ENCODE measurements at regions not wholly inside any gene's neighbourhood (a gene's known extent, or its start where the extent isn't known, plus 50 kb on each side); places are given as distances from the start of the nearest gene placed in this dataset.

DNA sequence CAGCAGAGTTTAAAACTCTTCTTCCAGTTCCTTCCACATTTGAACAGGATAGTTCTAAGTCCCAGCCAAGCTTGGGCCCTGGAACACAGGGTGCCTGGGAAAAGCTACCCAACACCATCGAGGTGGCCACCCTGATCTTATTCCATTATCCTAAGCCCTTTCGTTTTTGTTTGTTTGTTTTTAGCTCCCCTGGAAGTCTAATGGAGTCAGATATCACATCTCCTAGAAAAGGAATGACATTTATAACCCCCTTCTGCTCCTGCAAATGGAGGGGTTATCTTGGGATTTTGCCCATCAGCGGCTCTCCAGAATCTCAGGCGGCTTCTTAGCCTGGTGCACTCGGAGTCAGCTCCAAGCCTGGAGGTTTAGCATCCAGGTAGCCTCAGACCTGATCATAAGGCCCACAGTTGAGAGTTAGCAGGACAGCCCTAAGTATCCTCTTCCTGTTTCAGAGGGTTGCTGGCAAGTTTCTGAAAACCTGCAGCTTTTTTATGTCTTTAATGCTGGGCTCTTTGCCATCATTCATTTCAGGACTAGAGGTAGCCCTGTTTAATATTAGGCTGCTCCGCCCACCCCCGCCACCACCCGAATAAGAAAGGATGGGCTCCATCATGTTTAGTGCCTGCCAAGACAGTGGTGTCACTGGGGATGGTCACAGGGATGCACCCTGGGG is 230.0 kb upstream of the LNX1 start:
- Mint-ChIP-seq H3K27me3 (ENCODE audit: unreplicated experiment) (no peaks in the 10 kb centered on the region), H3K4me1 (ENCODE audit: unreplicated experiment) (peaks cover 3% of the 10 kb centered on the region), H3K9me3 (ENCODE audit: unreplicated experiment) (no peaks in the 10 kb centered on the region), H3K4me3 (ENCODE audit: unreplicated experiment) (no peak overlapping the region), H3K36me3 (ENCODE audit: unreplicated experiment) (no peaks in the 10 kb centered on the region), H3K27ac (ENCODE audit: unreplicated experiment) (no peak overlapping the region)
- no peak for TF ChIP-seq CTCF (IDR thresholded peaks at IDR 0.05)
- DNase-seq (ENCODE audit: extremely low spot score, unreplicated experiment) = no peak

DNA sequence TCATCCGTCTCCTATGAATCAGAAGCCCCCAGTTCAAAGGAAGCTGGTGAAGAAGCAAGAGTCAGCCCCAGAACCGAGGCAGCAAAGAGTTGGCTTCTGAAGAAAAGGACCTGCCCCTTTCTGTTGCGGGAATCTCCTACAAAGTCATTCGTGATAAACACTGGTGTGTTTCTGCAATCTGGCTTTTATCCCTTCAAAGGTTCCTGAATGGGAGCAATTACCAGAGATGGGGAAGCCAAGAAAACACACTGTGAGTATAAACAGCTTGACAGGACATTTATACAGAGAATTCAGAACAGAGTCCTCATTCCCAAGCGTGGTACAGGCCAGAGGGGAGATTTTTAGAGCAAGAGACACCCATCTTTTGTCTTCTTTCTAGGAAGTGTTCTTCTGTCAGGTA is 226.8 kb upstream of the LNX1 start:
- Mint-ChIP-seq H3K4me3 (ENCODE audit: unreplicated experiment) (no peak overlapping the region), H3K27me3 (ENCODE audit: unreplicated experiment) (no peaks in the 10 kb centered on the region), H3K4me1 (ENCODE audit: unreplicated experiment) (peaks cover 8% of the 10 kb centered on the region), H3K36me3 (ENCODE audit: unreplicated experiment) (no peaks in the 10 kb centered on the region), H3K9me3 (ENCODE audit: unreplicated experiment) (no peaks in the 10 kb centered on the region), H3K27ac (ENCODE audit: unreplicated experiment) (no peak overlapping the region)
- DNase-seq (ENCODE audit: extremely low spot score, unreplicated experiment) = no peak
- TF ChIP-seq CTCF (IDR thresholded peaks at IDR 0.05) = no peak

GRCh38 chr4:53816561-53816960 is 225.3 kb upstream of the LNX1 start:
- DNase-seq (ENCODE audit: extremely low spot score, unreplicated experiment) = no peak
- TF ChIP-seq CTCF (IDR thresholded peaks at IDR 0.05) = no peak
- H3K4me1 Mint-ChIP-seq (ENCODE audit: unreplicated experiment) = peaks cover 8% of the 10 kb centered on the region

GRCh38 chr4:53815281-53815680 is 224.0 kb upstream of the LNX1 start:
- H3K4me1 Mint-ChIP-seq (ENCODE audit: unreplicated experiment) = peaks cover 8% of the 10 kb centered on the region
- no peaks in the 10 kb centered on the region for H3K36me3 Mint-ChIP-seq (ENCODE audit: unreplicated experiment)
- TF ChIP-seq CTCF (IDR thresholded peaks at IDR 0.05) = no peak
- no peaks in the 10 kb centered on the region for H3K9me3 Mint-ChIP-seq (ENCODE audit: unreplicated experiment)
- H3K27ac Mint-ChIP-seq (ENCODE audit: unreplicated experiment) = no peak overlapping the region
- DNase-seq (ENCODE audit: extremely low spot score, unreplicated experiment) = no peak
- no peak overlapping the region for H3K4me3 Mint-ChIP-seq (ENCODE audit: unreplicated experiment)
- H3K27me3 Mint-ChIP-seq (ENCODE audit: unreplicated experiment) = no peaks in the 10 kb centered on the region

More at GRCh38 chr4:53816561-53816960, 225.3 kb upstream of the LNX1 start:
- Mint-ChIP-seq H3K9me3 (ENCODE audit: unreplicated experiment) (no peaks in the 10 kb centered on the region), H3K4me3 (ENCODE audit: unreplicated experiment) (no peak overlapping the region), H3K36me3 (ENCODE audit: unreplicated experiment) (no peaks in the 10 kb centered on the region), H3K27ac (ENCODE audit: unreplicated experiment) (no peak overlapping the region), H3K27me3 (ENCODE audit: unreplicated experiment) (no peaks in the 10 kb centered on the region)

DNA sequence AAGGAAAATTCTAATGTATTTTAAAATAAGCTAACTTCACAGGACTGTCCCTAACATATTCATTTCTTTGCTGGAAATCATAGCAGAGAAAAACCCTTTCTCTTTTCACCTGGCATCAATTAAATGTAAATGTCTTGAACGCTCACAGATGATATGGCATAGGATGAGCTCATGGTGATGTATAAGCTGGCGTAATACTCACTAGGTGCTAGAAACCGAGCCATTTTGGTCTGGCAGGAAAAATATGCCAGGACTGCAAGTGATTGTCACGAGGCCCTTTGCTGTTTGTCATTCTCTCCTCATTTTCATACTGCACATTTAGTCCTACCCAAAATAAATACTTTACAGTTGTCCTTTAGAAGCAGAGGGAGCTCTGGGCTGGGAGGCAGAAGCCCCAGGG is 222.7 kb upstream of the LNX1 start:
- Mint-ChIP-seq H3K4me3 (ENCODE audit: unreplicated experiment) (no peak overlapping the region), H3K27ac (ENCODE audit: unreplicated experiment) (no peak overlapping the region), H3K36me3 (ENCODE audit: unreplicated experiment) (no peaks in the 10 kb centered on the region), H3K27me3 (ENCODE audit: unreplicated experiment) (no peaks in the 10 kb centered on the region), H3K9me3 (ENCODE audit: unreplicated experiment) (no peaks in the 10 kb centered on the region), H3K4me1 (ENCODE audit: unreplicated experiment) (peaks cover 8% of the 10 kb centered on the region)
- TF ChIP-seq CTCF (IDR thresholded peaks at IDR 0.05) = no peak
- no peak for DNase-seq (ENCODE audit: extremely low spot score, unreplicated experiment)
